GOT3 (cell line): ENCODE measurements at regions not wholly inside any gene's neighbourhood (a gene's known extent, or its start where the extent isn't known, plus 50 kb on each side); places are given as distances from the start of the nearest gene placed in this dataset.
"Not testable (repeated sequence)": the region's sequence is repeated elsewhere in the genome, so short reads cannot be mapped to it uniquely, and the experiment has no call there.

Experiments
- DNase-seq: peaks from one replicate; lab custom pipeline; 2025; ENCODE audit warnings: mixed read lengths; lab: John Stamatoyannopoulos, UW

DNA sequence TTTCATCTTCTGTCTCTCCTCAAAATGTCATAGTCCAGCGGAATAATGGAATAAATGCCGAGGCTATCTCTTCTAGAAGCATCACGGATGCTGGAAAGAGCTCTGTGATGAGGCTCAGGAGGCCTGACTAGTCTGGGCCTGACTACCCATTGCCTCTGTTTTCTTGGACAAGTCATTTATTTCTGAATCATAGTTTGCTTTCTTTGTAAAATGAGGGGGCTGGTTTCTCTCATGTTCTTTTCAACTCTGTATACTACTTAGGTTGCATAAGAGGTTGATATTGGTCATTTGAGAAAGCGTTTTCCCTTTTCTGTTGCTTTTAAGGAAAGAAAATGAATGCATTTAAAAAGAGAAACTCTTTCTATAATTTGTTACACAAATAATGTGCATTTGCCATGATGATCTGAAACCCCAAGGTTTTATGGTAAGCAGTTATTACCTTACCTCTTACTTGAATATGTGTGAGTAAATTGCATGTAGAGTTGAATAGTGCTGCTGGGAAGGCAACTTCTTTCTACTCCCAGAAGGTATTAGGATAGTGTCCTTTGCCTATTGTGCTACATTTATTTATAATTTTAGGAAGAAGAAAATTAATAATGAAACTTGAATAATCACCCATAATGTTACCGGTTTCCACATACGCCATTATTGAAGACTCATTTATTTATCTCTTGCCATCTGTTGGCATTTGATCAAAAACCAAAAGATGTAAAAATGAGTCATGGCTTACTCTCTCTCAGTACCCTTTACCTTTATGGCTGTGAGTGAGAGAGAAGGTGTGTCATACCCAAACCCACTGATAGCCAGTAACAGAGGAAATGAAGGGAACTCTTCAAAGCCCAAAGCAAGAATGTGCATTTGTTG is 179.1 kb downstream of the FASLG start:
- no peak for DNase-seq

DNA sequence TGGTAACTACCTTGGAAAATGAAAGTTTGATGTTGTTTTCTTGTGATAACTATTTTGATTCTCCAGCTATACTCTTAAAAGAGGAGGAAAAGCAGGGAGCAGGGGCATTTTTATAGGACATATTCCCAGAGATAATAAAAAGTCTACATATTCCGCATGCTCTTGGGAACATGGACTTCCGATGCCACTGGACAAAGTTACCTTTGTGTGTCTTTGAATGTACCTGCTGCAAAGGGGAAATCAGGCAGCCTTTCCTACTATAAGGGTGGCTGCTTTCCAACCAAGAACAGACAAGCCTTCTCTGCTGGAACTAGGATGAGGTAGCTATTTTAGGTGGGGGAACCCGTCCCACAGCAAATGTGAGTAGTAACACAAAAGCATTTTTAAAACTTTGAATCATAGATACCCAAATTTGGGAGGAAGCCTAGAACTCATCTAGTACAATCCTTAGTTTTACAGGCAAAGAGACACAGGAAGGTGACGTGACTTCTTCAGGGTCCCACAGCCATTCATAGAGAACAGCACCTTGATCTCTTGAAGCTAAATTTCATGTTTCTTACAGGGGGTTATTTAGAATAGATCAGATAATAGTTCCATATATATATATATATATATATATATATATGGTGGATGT is 179.9 kb downstream of the FASLG start:
- DNase-seq = no peak

DNA sequence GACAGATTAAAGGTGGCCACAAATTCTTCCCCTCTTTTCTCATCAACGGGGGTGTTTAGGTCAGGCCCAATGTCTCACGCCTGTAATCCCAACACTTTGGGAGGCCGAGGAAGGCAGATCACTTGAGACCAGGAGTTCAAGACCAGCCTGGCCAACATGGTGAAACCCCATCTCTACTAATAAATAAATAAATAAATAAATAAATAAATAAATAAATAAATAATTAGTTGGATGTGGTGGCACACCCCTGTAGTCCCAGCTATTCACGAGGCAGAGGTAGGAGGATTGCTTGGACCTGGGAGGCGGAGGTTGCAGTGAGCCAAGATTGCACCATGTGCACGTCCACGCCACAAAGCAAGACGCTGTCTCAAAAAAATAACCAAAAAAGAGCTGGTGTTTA is 180.7 kb downstream of the FASLG start:
- DNase-seq = not testable (repeated sequence)

DNA sequence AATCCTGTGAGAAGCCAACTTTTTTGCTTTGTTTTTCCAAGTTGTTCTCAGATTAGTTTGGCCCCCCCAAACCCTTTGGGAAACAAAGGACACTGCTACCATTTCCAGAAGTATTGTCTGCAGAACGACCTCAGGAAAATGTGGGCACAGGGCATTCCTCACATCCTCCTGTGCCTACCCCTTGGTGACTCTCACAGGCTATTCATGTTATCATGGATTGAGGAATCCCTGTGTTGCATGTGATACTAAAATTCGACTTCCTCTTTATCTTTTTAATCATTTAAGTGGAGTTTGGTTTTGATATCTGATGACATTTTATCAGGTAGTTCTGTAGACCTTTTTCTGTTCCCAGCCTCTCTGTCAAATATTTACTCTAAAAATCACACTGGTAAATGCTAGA is 184.5 kb downstream of the FASLG start:
- DNase-seq = no peak

DNA sequence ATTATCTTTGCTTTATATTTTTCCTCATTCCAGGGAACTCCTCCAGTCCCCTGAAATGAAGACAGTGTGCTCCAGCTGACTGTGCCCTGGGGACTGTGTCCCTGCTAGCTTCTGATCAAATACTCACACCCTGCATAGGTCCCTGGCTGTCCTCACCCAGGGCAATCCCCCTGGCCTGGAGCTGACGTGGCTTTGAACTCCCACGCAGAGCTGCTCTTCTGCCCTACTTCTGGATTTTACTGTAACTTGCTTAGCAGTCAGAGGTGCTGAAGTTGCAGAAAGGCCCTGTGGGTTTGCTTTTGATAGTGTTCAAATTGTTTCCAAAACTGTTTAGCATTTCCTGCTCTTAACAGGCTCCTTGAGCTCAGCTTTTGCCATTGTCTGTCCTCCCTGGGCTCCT is 186.5 kb downstream of the FASLG start:
- DNase-seq = no peak

DNA sequence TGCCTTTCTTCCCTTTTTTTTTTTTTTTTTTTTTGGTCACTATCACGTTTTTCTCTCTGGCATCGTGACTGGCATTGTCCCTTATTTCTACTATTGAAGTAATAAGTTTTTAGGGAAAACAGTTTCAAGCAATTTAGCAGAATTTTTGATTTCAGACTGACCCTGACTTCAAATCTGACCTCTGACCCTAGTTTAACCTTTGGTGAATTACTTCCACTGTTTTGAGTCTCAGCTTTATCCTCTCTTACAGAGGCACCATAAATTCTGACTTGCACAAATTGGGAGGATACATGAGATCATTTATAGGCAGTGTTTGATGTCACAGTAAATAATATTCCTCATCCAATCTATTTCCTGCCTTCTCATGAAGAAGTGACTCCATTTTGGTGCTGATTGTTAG is 187.0 kb downstream of the FASLG start:
- no peak for DNase-seq

DNA sequence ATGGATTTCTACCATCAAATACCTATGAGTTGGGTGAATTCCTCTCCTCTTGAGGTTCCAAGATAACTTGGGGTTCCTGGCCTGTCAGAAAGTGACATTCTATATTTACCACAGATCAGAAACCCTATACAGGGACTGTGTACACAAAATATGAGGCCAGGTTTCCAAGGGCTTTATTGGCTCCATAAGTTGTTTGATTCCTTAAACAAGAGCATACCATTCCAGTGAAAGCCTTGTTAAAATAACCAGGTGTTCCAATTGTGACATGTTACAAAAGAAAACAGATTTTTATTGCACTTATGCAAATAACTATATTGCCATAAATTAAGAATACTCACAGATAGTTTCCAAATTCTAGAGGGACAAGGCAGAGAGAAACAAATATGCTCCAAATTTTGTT is 188.9 kb downstream of the FASLG start:
- DNase-seq = not testable (repeated sequence)

DNA sequence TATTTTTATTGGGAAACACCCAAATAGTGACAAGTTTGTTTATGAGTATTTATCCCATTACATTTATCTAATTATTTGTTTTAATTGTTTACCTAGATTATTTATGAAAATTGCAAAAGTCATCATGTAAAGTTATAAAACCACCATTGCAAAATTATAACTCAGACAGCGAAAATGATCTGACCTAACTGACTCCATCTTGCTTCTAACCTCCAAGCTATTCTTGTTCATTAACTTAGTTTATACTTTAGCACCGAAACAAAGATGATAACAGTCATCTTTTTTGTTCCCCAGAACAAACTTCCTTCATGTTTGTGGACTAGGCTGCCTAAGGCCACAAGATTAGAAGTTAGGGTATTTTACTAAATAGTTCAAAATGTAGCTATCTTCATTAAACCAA is 190.8 kb downstream of the FASLG start:
- no peak for DNase-seq

DNA sequence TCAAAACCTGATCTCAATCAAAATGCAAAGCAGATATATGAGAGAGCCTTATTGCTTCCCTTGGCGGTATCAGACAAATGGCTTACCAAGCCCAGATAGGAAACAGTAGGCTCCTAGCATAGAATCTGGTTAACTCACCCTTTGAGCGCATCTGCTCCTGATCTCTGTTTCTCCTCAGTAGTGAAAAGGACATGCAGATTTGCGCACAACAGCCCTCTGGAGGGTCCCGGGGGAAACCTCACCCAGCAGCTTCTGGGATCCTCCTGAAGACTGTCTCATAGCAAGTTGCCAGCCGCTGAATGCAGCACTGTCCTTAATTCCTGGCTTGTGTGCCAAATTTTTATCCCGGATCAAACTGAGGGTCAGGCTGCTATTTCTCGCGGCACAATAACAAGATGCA is 192.2 kb downstream of the FASLG start:
- no peak for DNase-seq

DNA sequence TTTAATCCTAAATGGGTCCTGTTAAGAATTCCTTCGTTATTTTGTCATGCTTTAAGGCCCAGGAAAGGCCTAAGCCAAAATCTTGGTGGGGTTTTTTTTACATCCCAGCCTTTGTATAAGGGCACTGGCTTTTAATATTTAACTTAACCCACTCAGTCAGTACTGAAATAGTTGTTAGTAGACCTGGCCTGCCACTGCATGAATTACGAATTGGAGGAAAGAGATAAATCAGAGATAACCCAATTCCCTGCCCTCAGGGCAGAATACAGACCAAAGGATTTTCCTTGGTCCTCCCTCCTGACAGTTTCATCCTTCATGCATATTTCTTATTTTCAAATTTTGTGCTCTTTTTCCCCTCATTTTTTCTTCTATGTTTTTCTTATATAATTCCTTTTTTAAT is 193.0 kb downstream of the FASLG start:
- no peak for DNase-seq

DNA sequence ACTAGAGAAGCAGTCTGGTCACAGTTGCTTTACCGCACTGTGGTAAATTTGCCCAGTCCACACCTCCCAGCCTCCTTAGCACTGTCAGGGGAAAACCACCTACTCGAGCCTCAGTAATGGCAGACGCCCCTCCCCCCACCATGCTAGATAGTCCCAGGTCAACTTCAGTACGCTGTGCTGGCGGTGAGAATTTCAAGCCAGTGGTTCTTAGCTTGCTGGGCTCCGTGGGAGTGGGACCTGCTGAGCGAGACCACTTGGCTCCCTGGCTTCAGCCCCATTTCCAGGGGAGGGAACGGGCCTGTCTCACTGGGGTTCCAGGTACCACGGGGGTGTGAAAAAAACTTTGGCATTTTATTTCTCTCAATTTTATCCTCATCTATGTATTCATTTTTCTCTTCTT is 194.8 kb downstream of the TNFSF18 start:
- not testable (repeated sequence) for DNase-seq

DNA sequence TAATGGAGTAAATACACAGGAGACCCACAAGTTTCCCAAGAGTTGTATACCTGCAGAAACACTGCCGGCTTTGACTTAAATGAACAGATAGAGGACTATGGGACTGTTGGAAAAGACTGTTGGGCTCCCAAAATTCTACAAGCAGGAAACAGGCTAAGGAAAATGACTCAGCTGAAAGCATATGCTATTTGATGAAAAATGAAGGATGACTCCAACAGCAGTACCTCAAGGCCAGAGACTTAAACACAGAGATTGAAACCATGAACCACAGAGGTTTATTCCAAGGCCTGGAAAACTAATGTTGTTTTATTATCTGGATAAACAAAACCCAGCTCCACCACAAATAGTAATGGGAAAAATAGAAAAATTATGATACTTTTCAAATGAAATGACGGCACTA is 187.7 kb downstream of the TNFSF18 start:
- no peak for DNase-seq

DNA sequence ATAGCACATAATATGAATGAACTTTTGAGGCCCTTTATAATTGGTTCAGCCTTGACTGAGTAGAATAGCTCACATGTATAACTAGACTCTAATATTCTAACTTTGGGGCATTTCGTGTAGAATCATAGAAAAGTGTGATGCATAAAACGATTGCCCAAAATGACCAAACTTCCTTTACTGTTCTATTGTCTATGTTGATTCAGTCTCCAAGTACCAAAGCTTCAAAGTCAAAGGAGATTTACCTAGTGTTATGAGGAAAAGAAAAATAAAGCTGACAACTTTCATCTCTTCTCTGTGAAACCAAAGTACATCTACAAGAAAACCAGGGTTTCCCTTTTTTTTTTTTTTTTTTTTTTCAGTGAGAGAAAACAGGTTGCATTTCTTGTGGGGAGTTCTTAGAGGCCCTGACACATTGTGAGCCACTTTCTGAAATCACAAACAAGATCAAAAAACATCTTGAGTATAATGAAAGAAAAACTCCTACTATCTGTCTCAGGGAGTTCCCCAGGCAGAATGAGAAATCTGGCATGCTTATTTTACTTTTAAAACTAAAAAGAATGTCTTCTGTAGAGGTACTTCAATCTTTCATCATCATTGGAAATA is 183.4 kb downstream of the TNFSF18 start:
- no peak for DNase-seq

DNA sequence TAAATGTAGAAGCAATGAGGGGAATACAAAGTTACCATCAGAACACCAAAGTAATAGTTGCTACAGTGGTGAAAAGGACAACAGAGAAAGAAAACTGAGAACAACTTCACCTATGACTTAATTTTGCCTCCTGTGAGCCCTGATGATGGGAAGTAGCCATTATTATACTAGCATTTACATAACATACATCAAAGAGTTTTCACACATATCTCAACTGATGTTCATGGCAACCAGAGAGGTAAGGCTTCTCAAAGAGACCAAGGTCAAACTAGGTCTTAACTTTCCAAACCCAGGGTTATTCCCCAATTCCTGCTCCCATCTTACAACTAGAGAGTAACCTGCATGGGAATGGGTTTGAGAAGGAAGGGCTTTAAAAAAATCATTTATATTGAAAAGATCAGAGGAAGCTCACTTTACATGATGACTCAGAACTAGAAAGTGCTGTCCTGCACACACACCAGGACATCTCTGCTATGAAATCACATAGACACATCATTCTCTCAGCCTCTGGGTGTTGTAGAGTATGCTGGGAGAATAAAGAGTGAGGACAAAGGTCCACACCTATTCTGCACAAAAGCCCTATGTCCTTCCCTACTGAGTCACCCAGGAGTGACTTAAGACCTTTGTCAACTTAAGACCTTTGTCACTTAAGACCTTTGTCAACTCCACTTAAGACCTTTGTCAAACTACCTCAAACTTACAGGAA is 179.7 kb downstream of the TNFSF18 start:
- no peak for DNase-seq

DNA sequence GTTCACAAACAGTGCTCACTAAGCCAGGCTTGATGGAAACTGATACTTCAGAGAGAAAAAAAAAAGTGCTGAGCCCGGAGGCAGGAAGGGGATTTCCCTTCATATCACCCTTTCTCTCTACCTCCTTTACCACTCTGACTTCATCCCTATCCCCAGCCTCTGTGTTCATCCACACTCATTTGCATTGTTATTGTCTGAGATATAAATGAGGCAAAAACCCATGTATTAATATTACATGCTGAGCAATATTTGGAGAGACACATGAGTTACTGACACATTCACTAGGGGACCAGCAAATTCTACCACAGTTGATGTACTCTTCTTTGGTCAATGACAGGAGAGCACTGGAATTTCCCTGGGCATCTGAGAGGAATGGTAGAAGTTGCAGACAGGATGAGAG is 175.8 kb downstream of the TNFSF18 start:
- DNase-seq = no peak

DNA sequence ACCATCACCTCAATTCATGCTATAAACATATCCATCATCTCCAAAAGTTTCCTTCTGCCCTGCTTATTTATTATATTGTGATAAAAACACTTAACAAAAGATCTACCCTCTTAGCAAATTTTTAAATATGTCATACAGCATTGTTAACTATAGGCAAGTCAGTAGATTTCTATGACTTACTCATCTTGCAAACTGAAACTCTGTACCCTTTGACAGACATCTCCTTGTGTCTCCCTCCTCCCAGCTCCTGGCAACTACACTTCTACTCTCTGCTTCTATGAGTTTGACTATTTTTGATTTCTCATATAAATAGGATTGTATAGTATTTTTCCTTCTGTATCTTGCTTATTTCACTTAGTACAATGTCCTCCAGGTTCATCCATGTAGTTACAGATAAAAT is 174.8 kb downstream of the TNFSF18 start:
- DNase-seq = no peak

DNA sequence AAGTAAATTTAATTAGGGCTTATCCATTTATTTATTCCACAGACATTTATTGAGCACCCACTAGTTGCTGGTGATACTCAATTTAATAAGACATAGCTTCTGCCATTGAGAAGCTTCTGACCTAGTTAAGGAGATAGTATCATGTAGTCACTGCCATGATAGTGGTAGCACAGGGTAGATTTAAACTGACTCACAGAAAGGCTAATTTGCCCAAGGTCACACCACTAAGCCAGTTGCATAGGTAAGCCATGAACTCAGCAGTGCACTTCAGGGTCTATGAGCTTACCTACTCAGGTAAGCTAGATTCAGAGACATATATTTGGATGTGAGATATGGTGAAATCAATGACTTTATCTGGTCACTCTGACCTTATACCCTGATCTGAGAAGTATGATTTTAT is 168.4 kb downstream of the TNFSF18 start:
- no peak for DNase-seq

DNA sequence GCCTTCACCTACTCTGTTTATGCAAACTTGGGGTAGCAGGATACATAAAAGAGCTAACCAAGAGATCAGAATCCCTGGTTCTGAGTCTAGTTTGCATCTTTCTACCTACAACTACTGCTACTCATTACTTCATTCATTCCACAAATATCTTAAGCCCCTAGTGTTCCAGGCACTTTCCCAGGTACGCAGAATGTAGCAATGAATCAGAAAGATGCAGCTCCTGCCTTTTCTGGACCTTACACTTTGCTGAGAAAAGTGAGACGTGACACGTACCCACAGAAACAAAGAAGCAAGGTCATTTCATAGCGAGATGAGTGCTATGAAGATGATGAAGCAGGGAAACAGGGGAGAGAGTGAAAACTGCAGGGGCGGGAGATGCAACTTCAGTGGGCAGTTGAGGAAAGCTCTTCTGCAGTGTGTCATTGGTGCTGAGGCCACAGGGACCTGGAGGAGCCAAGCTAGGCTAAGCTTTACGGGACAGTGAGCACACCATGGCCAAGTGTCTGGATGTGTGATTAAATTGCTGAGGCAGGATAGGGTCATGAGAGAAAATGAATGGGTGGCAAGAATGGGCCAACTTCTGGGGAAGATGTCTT is 167.9 kb downstream of the TNFSF18 start:
- no peak for DNase-seq

DNA sequence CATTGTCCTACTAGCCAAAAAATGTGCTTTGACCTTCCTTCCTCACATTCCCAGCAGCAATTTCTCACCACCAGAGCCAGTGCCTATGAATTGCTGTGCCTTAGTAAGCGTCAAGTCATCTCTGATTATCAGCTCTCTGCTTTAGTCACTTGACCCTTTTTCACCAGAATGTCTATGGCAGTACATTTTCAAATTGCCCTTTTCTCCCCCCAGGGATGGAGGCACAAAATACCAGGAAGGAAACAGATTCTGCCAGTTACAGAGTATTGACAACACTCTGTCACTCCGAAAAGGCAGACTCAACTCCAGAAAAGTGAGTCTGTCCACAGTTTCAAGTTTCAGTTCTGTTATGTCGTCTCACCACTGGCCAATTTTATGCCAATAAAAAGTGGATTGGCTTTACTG is 167.4 kb downstream of the TNFSF18 start:
- DNase-seq = no peak

DNA sequence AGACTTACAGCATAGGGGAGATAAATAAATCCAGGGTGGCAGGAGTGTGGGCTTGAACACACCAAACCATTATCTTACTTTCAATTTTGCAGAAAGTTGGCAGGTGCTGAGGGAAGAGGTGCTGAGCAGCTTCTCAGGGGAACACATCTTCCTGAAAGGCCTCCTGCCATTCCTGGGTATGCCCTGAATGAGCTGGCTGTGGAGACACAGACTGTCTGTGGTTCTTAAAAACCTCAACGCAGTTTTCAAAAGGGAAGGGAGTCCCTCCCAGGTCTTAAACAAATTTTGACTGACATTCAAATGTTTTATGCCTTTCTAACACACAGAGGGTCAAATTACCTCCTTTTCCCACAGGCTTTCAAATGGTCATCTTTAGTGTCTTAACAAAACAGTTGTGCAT is 166.9 kb downstream of the TNFSF18 start:
- DNase-seq = no peak

DNA sequence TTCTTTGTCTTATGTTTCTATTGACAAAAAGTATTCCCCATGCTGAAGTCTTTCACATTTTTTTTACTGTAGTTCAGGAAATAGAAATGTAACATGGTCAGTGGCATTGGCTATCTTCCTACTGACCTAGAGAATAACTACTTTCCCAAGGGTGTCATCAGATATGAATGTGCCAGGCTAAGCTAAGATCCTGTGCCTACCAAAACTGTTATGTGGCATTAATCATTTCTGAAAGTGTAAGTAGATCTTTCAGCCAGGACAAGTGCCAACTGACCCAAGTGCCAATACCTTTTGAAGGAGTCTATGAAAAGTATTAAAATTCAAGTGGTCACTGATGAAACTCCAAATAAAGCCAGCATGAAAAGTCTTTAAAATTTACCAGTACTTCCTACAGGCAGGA is 165.3 kb downstream of the TNFSF18 start:
- no peak for DNase-seq

DNA sequence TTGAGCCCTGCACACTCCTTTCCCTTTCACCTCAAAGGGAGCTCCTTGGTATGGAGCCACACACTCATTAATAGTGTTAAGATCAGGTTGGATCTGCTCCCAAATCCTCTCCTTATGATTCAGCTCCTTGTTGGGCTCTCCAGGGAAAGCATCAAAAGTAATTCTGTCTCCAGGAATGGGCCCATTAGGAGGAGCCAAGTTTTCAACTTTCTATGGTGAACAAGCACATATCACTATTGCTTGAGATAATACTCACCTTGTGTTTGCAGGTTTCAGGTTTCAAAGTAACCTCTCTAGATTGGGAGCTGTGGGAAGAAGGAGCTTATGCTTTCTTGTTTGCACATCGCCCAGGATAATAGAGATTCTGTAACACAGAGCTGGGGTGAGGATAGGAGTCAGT is 164.8 kb downstream of the TNFSF18 start:
- no peak for DNase-seq
